IPS-18a (cell line): ENCODE measurements at regions not wholly inside any gene's neighbourhood (a gene's known extent, or its start where the extent isn't known, plus 50 kb on each side); places are given as distances from the start of the nearest gene placed in this dataset.

Source experiments
- H3K27ac ChIP-seq: one replicate; pipeline ENCODE4 v1.5.1; 2013; ENCODE audit warnings: low read length
- H3K27me3 ChIP-seq: one replicate; pipeline ENCODE4 v1.6.1; 2013; ENCODE audit warnings: mild to moderate bottlenecking, low read length; ENCODE audit not compliant: control insufficient read depth, insufficient read depth
- H3K36me3 ChIP-seq: one replicate; pipeline ENCODE4 v1.6.1; 2013; ENCODE audit warnings: low read depth, low read length; ENCODE audit not compliant: control insufficient read depth
- H3K4me1 ChIP-seq: one replicate; pipeline ENCODE4 v1.6.1; 2013; ENCODE audit warnings: low read depth, low read length; ENCODE audit not compliant: control insufficient read depth
- H3K4me3 ChIP-seq: one replicate; pipeline ENCODE4 v1.5.1; 2013; ENCODE audit warnings: low read length
- H3K9ac ChIP-seq: one replicate; pipeline ENCODE4 v1.6.1; 2013; ENCODE audit warnings: mild to moderate bottlenecking, low read length, moderate library complexity
- H3K9me3 ChIP-seq: one replicate; pipeline ENCODE4 v1.6.1; 2013; ENCODE audit warnings: low read depth, low read length; ENCODE audit not compliant: control insufficient read depth

- H3K9ac ChIP-seq, result no peak overlapping the region
- H3K4me3 ChIP-seq, result no peak overlapping the region
- H3K9me3 ChIP-seq, result no peaks in the 10 kb centered on the region
- no peaks in the 10 kb centered on the region for H3K27me3 ChIP-seq
- no peak overlapping the region for H3K27ac ChIP-seq
- H3K36me3 ChIP-seq, result no peaks in the 10 kb centered on the region
- peaks cover 4% of the 10 kb centered on the region for H3K4me1 ChIP-seq
These were observed 157.1 kb downstream of the OLFM1 start for GRCh38 chr9:135244271-135245221.

DNA sequence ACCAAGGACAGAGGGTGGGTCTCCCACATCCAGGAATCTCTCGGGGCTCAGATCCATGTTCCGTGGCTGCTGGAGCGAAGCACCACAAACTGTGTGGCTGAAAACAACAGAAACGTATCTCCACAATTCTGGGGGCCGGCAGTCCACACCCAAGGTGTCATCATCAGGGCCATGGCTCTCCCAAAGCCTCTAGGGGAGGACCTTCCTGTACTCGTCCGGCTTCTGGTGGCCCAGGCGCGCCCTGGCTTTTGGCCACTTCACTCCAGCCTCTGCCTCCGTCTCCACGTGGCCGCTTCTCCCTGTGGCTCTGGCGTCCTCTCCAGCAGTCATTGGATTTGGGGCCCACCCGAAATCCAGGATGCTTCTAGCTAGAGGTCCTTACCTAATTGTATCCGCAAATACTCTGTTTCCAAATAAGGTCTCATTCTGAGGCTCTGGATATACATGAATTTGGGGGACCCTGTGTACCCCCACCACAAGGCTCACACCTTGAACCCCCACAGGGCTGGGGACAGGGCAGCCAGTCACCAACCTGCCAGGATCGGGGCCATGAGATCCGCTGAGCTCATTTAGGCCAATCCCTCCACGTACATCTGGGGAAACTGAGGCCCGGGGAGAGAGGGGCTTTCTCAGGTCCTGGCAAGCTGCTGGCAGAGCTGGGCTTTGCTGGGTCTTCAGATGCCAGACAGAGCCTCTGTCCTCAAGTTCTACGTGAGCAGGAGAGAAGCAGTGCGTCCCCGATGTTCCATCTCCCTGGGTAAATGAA is 158.2 kb downstream of the OLFM1 start:
- no peak overlapping the region for H3K27ac ChIP-seq
- no peaks in the 10 kb centered on the region for H3K36me3 ChIP-seq
- no peaks in the 10 kb centered on the region for H3K27me3 ChIP-seq
- H3K4me3 ChIP-seq, result no peak overlapping the region
- no peak overlapping the region for H3K9ac ChIP-seq
- peaks cover 4% of the 10 kb centered on the region for H3K4me1 ChIP-seq
- H3K9me3 ChIP-seq, result no peaks in the 10 kb centered on the region

- no peaks in the 10 kb centered on the region for H3K27me3 ChIP-seq
- H3K9me3 ChIP-seq, result no peaks in the 10 kb centered on the region
- H3K9ac ChIP-seq, result no peak overlapping the region
- H3K4me1 ChIP-seq, result peaks cover 1% of the 10 kb centered on the region
- no peaks in the 10 kb centered on the region for H3K36me3 ChIP-seq
- no peak overlapping the region for H3K27ac ChIP-seq
- H3K4me3 ChIP-seq, result no peak overlapping the region
These were observed 159.1 kb downstream of the OLFM1 start for GRCh38 chr9:135246248-135247205.

DNA sequence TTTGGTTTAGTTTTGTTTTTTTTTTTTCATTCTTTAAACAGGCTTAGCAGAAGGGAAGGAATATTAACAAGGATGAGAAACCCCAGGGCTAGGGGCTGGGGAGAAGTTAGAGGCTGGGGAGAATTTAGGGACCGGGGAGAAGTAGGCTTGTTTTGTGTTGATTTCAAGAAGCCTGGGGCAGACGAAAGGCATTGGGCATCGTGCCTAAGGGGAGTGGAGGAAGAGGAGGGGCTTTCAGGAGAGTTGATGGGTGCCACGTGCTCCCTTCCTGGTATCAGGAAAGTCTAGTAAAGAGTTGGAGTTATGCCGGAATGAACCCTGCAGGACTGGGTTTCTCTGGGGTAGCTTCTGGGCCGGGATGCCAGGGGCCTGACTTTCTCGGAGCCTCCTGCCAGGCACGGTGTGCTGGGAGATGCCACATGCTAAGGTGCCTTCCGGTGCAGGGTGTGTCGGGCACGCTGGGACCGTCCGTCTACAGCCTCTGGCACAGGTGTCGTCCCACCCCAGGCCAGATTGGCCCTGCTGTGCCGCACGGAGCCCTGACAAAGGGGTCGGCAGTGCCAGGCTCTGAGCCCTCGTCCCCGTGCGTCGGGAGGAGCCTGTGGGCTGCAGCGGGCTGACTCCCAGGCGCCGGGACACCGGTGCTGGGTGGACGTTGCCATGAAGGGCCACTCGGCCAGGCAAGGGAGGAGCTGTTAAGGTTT is 159.9 kb downstream of the OLFM1 start:
- Histone ChIP-seq H3K27ac (no peak overlapping the region), H3K4me1 (no peaks in the 10 kb centered on the region), H3K36me3 (no peaks in the 10 kb centered on the region), H3K9ac (no peak overlapping the region), H3K4me3 (no peak overlapping the region), H3K27me3 (no peaks in the 10 kb centered on the region), H3K9me3 (no peaks in the 10 kb centered on the region)

DNA sequence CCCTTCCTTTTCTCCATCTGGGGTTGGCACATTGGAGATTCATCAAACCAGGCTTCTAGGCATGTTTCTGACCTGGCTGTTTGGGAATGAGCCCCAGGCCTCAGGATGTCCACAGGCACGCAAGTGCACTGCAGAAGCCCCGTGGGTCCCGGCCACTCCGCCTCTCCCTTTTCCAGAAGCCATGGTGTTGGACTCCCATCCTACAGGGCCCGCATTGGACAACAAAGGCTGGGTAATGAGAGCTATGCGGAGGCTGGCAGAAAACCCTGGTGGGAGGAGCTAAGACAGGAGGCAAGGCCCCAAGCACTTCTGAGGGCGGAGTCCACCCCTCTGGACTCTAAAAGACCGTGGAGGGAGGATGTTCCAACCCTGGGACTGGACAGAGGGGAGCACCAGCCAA is 160.6 kb downstream of the OLFM1 start:
- H3K9ac ChIP-seq, result no peak overlapping the region
- no peaks in the 10 kb centered on the region for H3K9me3 ChIP-seq
- H3K4me1 ChIP-seq, result no peaks in the 10 kb centered on the region
- no peak overlapping the region for H3K27ac ChIP-seq
- H3K36me3 ChIP-seq, result no peaks in the 10 kb centered on the region
- no peaks in the 10 kb centered on the region for H3K27me3 ChIP-seq
- no peak overlapping the region for H3K4me3 ChIP-seq

DNA sequence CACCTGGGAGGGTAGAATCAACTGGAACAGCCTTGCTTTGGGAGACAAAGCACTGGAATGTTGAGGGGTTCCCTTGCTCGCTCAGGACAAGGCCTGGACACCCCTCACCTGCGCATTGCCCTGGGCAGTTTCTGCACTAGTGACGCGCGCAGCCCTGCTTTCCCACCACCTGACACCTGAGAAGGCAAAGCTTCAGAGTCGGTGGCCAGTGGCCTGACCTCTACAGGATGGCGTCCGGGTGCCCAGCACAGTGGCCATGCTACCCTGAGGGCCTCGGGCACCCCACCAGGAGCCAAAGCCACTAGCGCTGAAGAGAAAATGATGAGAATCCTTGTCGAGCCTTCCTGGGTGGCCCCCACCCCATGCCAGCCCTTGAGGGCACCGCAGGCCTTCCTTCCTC is 161.3 kb downstream of the OLFM1 start:
- H3K4me1 ChIP-seq, result no peaks in the 10 kb centered on the region
- no peak overlapping the region for H3K4me3 ChIP-seq
- no peaks in the 10 kb centered on the region for H3K27me3 ChIP-seq
- no peaks in the 10 kb centered on the region for H3K9me3 ChIP-seq
- no peak overlapping the region for H3K9ac ChIP-seq
- no peak overlapping the region for H3K27ac ChIP-seq
- no peaks in the 10 kb centered on the region for H3K36me3 ChIP-seq

DNA sequence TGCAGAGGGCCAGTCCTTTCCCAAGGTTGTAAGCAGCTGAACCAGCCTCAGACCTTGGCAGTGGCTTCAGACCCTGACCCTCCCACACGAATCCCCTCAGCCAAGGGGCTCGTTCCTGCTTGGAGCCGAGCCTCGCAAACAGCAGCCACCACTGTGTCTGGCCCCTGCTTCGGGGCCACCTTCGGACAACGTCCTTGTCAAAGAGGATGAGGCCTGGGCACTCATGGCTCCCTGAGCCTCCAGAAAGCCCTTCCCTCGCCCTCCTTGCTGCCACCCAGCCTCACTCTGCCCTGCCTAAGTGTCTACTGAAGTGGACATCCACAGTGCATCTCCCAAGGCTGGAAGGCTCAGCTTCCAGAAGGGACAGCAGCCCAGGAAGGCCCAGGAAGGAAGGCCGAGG is 161.7 kb downstream of the OLFM1 start:
- Histone ChIP-seq H3K27ac (no peak overlapping the region), H3K9ac (no peak overlapping the region), H3K9me3 (no peaks in the 10 kb centered on the region), H3K27me3 (no peaks in the 10 kb centered on the region), H3K4me1 (no peaks in the 10 kb centered on the region), H3K36me3 (no peaks in the 10 kb centered on the region), H3K4me3 (no peak overlapping the region)

- H3K27me3 ChIP-seq, result no peaks in the 10 kb centered on the region
These were observed 162.2 kb downstream of the OLFM1 start for GRCh38 chr9:135249711-135250110.

GRCh38 chr9:135251331-135251761 is 163.9 kb downstream of the OLFM1 start:
- H3K36me3 ChIP-seq, result no peaks in the 10 kb centered on the region
- H3K27ac ChIP-seq, result no peak overlapping the region
- H3K9me3 ChIP-seq, result no peaks in the 10 kb centered on the region
- no peak overlapping the region for H3K4me3 ChIP-seq
- H3K9ac ChIP-seq, result no peak overlapping the region
- no peaks in the 10 kb centered on the region for H3K4me1 ChIP-seq
- no peaks in the 10 kb centered on the region for H3K27me3 ChIP-seq

More at GRCh38 chr9:135249711-135250110, 162.2 kb downstream of the OLFM1 start:
- H3K9me3 ChIP-seq, result no peaks in the 10 kb centered on the region
- H3K36me3 ChIP-seq, result no peaks in the 10 kb centered on the region
- H3K9ac ChIP-seq, result no peak overlapping the region
- H3K4me1 ChIP-seq, result no peaks in the 10 kb centered on the region
- no peak overlapping the region for H3K27ac ChIP-seq
- no peak overlapping the region for H3K4me3 ChIP-seq

DNA sequence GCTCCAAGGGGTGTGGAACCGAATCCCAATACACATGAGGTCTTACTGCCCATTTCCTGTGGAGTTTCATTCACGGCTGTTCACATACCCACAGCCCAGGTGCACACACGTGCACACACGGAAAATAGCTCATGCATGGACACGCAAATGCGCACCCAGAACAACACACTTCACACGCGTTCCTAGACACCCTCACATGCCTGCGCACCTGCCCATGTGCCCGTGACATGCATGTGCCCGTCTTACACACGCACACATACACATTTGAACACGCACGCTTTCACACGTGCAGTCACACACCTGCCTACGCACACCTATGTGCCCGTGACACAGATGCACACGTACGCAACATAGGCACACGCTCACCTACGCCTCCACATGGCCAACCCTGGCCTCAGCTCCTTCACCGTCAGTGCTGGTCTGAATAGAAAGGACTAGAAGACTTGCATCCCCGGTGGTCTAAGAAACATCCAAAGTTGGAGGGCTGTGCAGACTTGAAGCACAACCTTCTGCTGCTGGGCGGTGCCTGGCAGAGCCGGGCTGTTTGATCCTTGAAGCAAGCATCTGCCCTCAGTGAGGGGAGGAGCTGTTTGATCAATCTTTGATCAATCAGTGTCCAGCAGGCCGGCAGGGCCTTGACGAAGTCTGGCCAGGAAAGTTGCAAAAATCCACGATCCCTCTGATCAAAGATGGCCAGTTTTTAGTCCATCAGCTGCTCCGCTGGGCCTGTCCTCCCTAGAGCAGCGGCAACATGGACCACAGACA is 164.7 kb downstream of the OLFM1 start:
- H3K4me3 ChIP-seq, result no peak overlapping the region
- no peaks in the 10 kb centered on the region for H3K27me3 ChIP-seq
- H3K27ac ChIP-seq, result no peak overlapping the region
- H3K36me3 ChIP-seq, result no peaks in the 10 kb centered on the region
- no peak overlapping the region for H3K9ac ChIP-seq
- H3K9me3 ChIP-seq, result no peaks in the 10 kb centered on the region
- no peaks in the 10 kb centered on the region for H3K4me1 ChIP-seq
